Suprapubic skin (tissue), 4 donors: ENCODE measurements at regions not wholly inside any gene's neighbourhood (a gene's known extent, or its start where the extent isn't known, plus 50 kb on each side); places are given as distances from the start of the nearest gene placed in this dataset.
"Not testable (repeated sequence)": the region's sequence is repeated elsewhere in the genome, so short reads cannot be mapped to it uniquely, and the experiment has no call there.

ENCODE experiments used
- DNase-seq, 2 donors: peaks; one replicate each; pipeline ENCODE4 v3.0.0-alpha.2; 2019; ENCODE audit warnings: low spot score in 2 of 2
- H3K27ac ChIP-seq: fragments of 200-600 bp; sonication (generic); one replicate; pipeline ENCODE4 v1.5.1; 2019
- H3K27me3 ChIP-seq: fragments of 200-600 bp; sonication (generic); one replicate; pipeline ENCODE4 v1.5.1; 2019
- H3K36me3 ChIP-seq: fragments of 200-600 bp; sonication (generic); one replicate; pipeline ENCODE4 v1.5.1; 2019
- H3K4me1 ChIP-seq: fragments of 200-600 bp; sonication (generic); one replicate; pipeline ENCODE4 v1.5.1; 2019
- H3K4me3 ChIP-seq: fragments of 200-600 bp; sonication (generic); one replicate; pipeline ENCODE4 v1.5.1; 2019; ENCODE audit warnings: mild to moderate bottlenecking
- H3K9me3 ChIP-seq: fragments of 200-600 bp; sonication (generic); one replicate; pipeline ENCODE4 v1.5.1; 2019
- EP300 ChIP-seq: sonication (generic); formaldehyde crosslinking; IDR thresholded peaks from one replicate; pipeline ENCODE4 v1.6.1; 2017; ENCODE audit warnings: antibody characterized with exemption
- POLR2A ChIP-seq, 2 donors: fragments of 450-650 bp; IDR thresholded peaks; one replicate each; pipeline ENCODE4 v1.6.1; 2017; ENCODE audit warnings: antibody characterized with exemption in 2 of 2, mild to moderate bottlenecking in 2 of 2, moderate library complexity in 2 of 2
- POLR2AphosphoS5 ChIP-seq, 3 donors: sonication (generic); formaldehyde crosslinking; IDR thresholded peaks; one replicate each; pipeline ENCODE4 v1.6.1; 2017; ENCODE audit warnings: antibody characterized with exemption in 3 of 3
- WGBS: methylation state at CpG from one replicate; pipeline ENCODE4 v1.1.5; 2018; 5-methylcytosine and 5-hydroxymethylcytosine counted together
- TF ChIP-seq, protein P1 (sequence below), 2 donors: fragments of 200-600 bp in 1 of 2; fragments of 450-650 bp in 1 of 2; sonication (generic) in 1 of 2; IDR thresholded peaks; one replicate each; pipeline ENCODE4 v1.5.1; 2016 to 2019; ENCODE audit warnings: antibody characterized with exemption in 2 of 2, mild to moderate bottlenecking in 1 of 2, moderate library complexity in 1 of 2

DNA sequence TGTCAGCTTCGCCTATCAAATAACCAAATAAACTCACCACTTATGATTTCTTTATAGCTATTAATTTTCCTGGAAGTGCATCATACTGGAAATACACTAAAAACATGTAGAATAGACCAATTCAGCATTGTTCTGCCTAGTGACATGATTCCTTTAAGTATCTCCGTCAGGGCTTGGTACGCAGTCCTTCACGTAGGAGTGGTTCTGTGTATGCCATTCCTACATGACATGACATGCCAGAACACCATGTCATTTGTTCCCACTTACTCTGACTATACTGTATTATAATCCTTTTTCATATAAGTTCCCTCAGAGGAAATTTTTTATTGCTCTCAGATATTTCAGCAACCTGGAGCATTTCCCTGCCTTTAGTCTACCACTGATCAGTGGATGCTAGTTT, 230.7 kb upstream of the EPHA3 start:
- TF ChIP-seq, protein P1, sequence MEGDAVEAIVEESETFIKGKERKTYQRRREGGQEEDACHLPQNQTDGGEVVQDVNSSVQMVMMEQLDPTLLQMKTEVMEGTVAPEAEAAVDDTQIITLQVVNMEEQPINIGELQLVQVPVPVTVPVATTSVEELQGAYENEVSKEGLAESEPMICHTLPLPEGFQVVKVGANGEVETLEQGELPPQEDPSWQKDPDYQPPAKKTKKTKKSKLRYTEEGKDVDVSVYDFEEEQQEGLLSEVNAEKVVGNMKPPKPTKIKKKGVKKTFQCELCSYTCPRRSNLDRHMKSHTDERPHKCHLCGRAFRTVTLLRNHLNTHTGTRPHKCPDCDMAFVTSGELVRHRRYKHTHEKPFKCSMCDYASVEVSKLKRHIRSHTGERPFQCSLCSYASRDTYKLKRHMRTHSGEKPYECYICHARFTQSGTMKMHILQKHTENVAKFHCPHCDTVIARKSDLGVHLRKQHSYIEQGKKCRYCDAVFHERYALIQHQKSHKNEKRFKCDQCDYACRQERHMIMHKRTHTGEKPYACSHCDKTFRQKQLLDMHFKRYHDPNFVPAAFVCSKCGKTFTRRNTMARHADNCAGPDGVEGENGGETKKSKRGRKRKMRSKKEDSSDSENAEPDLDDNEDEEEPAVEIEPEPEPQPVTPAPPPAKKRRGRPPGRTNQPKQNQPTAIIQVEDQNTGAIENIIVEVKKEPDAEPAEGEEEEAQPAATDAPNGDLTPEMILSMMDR (IDR thresholded peaks at IDR 0.05), result no peak
- TF ChIP-seq POLR2AphosphoS5 (IDR thresholded peaks at IDR 0.05), result no peak
- no peak for TF ChIP-seq POLR2A (IDR thresholded peaks at IDR 0.05)
- no peak for TF ChIP-seq EP300
- WGBS, result 73% methylated on average over 4 of the region's 4 CpGs

GRCh38 chr3:88879905-88880304, 227.5 kb upstream of the EPHA3 start:
- Histone ChIP-seq H3K9me3 (no peaks in the 10 kb centered on the region), H3K4me3 (no peak overlapping the region), H3K27me3 (no peaks in the 10 kb centered on the region), H3K36me3 (no peaks in the 10 kb centered on the region), H3K27ac (no peak overlapping the region), H3K4me1 (no peaks in the 10 kb centered on the region)
- no peak for TF ChIP-seq POLR2A (IDR thresholded peaks at IDR 0.05)
- TF ChIP-seq POLR2AphosphoS5 (IDR thresholded peaks at IDR 0.05), result no peak
- TF ChIP-seq, protein P1 (IDR thresholded peaks at IDR 0.05), result no peak
- no peak for TF ChIP-seq EP300
- WGBS, result 40% methylated on average over 3 of the region's 3 CpGs
- DNase-seq, result no peak

More for the DNA sequence above, 230.7 kb upstream of the EPHA3 start:
- no peaks in the 10 kb centered on the region for H3K36me3 ChIP-seq
- DNase-seq, result no peak
- no peaks in the 10 kb centered on the region for H3K4me1 ChIP-seq
- H3K4me3 ChIP-seq, result no peak overlapping the region
- H3K9me3 ChIP-seq, result no peaks in the 10 kb centered on the region
- no peaks in the 10 kb centered on the region for H3K27me3 ChIP-seq
- no peak overlapping the region for H3K27ac ChIP-seq

- 83% methylated on average over 2 of the region's 2 CpGs for WGBS
- H3K4me3 ChIP-seq, result no peak overlapping the region
- no peaks in the 10 kb centered on the region for H3K4me1 ChIP-seq
- no peak for TF ChIP-seq EP300
- TF ChIP-seq, protein P1 (IDR thresholded peaks at IDR 0.05), result no peak
- TF ChIP-seq POLR2A (IDR thresholded peaks at IDR 0.05), result no peak
- no peak for TF ChIP-seq POLR2AphosphoS5 (IDR thresholded peaks at IDR 0.05)
- H3K27ac ChIP-seq, result no peak overlapping the region
- H3K36me3 ChIP-seq, result no peaks in the 10 kb centered on the region
- H3K27me3 ChIP-seq, result no peaks in the 10 kb centered on the region
- no peaks in the 10 kb centered on the region for H3K9me3 ChIP-seq
- no peak for DNase-seq
These were observed 225.3 kb upstream of the EPHA3 start for GRCh38 chr3:88882121-88882520.

GRCh38 chr3:88886624-88887023, 220.8 kb upstream of the EPHA3 start:
- not testable (repeated sequence) for DNase-seq, H3K4me1 ChIP-seq, H3K4me3 ChIP-seq, H3K9me3 ChIP-seq, H3K27ac ChIP-seq, H3K27me3 ChIP-seq, H3K36me3 ChIP-seq
- 85% methylated on average over 12 of the region's 12 CpGs for WGBS

- 47% methylated on average over 1 of the region's 1 CpG for WGBS
- no peak for TF ChIP-seq POLR2A (IDR thresholded peaks at IDR 0.05)
- no peak for TF ChIP-seq EP300
- TF ChIP-seq, protein P1 (IDR thresholded peaks at IDR 0.05), result no peak
- TF ChIP-seq POLR2AphosphoS5 (IDR thresholded peaks at IDR 0.05), result no peak
- no peaks in the 10 kb centered on the region for H3K27me3 ChIP-seq
- H3K4me3 ChIP-seq, result no peak overlapping the region
- H3K36me3 ChIP-seq, result no peaks in the 10 kb centered on the region
- DNase-seq, result no peak
- H3K27ac ChIP-seq, result no peak overlapping the region
- no peaks in the 10 kb centered on the region for H3K4me1 ChIP-seq
- H3K9me3 ChIP-seq, result no peaks in the 10 kb centered on the region
These were observed 211.4 kb upstream of the EPHA3 start for GRCh38 chr3:88896026-88896425.

DNA sequence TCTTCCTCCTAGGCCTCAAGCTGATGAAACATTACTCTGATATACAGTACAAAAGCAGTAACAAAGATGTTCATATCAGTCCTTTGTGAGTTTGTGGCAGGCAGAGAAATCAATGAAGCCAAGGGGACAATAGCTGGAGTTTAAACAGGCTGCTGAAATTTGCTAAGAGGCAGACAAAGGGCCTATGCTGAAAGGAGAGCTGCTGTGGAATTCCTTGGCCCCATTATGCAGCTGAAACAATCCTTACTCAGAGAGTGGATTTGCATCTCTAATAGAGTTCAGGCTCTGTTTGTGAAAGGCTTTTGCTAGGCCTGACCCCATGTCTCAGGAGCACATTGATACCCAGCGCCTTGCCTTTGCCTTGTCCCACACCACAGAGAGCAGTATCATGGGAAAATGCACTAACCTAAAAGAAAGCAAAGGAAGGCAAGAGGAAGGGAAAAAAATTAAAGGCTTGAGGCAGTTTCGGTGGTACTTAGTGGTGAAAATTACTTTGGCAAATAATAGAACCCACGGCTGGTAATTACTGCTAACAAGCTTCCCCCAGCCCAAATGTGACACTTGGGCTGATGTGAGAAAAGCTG, 195.0 kb upstream of the EPHA3 start:
- WGBS, result 64% methylated on average over 3 of the region's 3 CpGs
- H3K36me3 ChIP-seq, result no peaks in the 10 kb centered on the region
- H3K27me3 ChIP-seq, result no peaks in the 10 kb centered on the region
- no peak overlapping the region for H3K4me3 ChIP-seq
- no peaks in the 10 kb centered on the region for H3K4me1 ChIP-seq
- no peaks in the 10 kb centered on the region for H3K9me3 ChIP-seq
- TF ChIP-seq, protein P1 (IDR thresholded peaks at IDR 0.05), result no peak
- TF ChIP-seq EP300 (no peak), POLR2AphosphoS5 (IDR thresholded peaks at IDR 0.05) (no peak), POLR2A (IDR thresholded peaks at IDR 0.05) (no peak)
- no peak for DNase-seq
- no peak overlapping the region for H3K27ac ChIP-seq
